Left lung (tissue), 4 donors: ENCODE measurements at regions not wholly inside any gene's neighbourhood (a gene's known extent, or its start where the extent isn't known, plus 50 kb on each side); places are given as distances from the start of the nearest gene placed in this dataset.
"Not testable (repeated sequence)": the region's sequence is repeated elsewhere in the genome, so short reads cannot be mapped to it uniquely, and the experiment has no call there.

Experiments
- ATAC-seq: fragments of 200-7000 bp; cut with Tn5 transposase; one replicate; pipeline ENCODE4 v1.9.1; 2020; ENCODE audit warnings: moderate library complexity
- DNase-seq, 4 donors: peaks; one replicate each; pipeline ENCODE4 v3.0.0-alpha.2; 2013 to 2020
- H3K27ac ChIP-seq, 2 donors: fragments of 200-600 bp; sonication (generic) in 1 of 2; one replicate each; pipeline versions ENCODE4 v1.5.0 to v1.8.0; 2020 to 2021
- H3K27me3 ChIP-seq, 2 donors: fragments of 200-600 bp; sonication (generic) in 1 of 2; one replicate each; pipeline versions ENCODE4 v1.5.0 to v1.8.0; 2020 to 2021
- H3K36me3 ChIP-seq, 2 donors: fragments of 200-600 bp; sonication (generic) in 1 of 2; one replicate each; pipeline versions ENCODE4 v1.5.0 to v1.8.0; 2020 to 2021
- H3K4me1 ChIP-seq, 2 donors: fragments of 200-600 bp; one replicate each; pipeline ENCODE4 v1.8.0; 2021
- H3K4me3 ChIP-seq, 2 donors: fragments of 200-600 bp; sonication (generic) in 1 of 2; one replicate each; pipeline versions ENCODE4 v1.5.0 to v1.8.0; 2020 to 2021; ENCODE audit warnings: mild to moderate bottlenecking in 1 of 2
- H3K9me3 ChIP-seq, 2 donors: fragments of 200-600 bp; sonication (generic) in 1 of 2; one replicate each; pipeline versions ENCODE4 v1.5.0 to v1.8.0; 2020 to 2021
- intact Hi-C, 2 donors: fragments of 100-400 bp; cut with DNase I; formaldehyde crosslinking; loops; one replicate each; pipeline versions ENCODE4 v1.11.2 to v1.14.2; 2022
- TF ChIP-seq, protein P1 (sequence below), 2 donors: fragments of 200-600 bp; sonication (generic) in 1 of 2; IDR thresholded peaks; one replicate each; pipeline versions ENCODE4 v1.5.0 to v1.8.0; 2021; ENCODE audit warnings: antibody characterized with exemption in 2 of 2
- donor health status: DM: no; HTN: yes; CAD: no.
- donor health status: DM: no; HTN: no; CAD: no.

- ATAC-seq (no peak), DNase-seq (no peak)
- Histone ChIP-seq H3K4me3 (no peak overlapping the region), H3K27me3 (no peaks in the 10 kb centered on the region), H3K36me3 (no peaks in the 10 kb centered on the region), H3K9me3 (no peaks in the 10 kb centered on the region), H3K4me1 (no peaks in the 10 kb centered on the region), H3K27ac (no peak overlapping the region)
- intact Hi-C loops, result no loop called here
- TF ChIP-seq, protein P1, sequence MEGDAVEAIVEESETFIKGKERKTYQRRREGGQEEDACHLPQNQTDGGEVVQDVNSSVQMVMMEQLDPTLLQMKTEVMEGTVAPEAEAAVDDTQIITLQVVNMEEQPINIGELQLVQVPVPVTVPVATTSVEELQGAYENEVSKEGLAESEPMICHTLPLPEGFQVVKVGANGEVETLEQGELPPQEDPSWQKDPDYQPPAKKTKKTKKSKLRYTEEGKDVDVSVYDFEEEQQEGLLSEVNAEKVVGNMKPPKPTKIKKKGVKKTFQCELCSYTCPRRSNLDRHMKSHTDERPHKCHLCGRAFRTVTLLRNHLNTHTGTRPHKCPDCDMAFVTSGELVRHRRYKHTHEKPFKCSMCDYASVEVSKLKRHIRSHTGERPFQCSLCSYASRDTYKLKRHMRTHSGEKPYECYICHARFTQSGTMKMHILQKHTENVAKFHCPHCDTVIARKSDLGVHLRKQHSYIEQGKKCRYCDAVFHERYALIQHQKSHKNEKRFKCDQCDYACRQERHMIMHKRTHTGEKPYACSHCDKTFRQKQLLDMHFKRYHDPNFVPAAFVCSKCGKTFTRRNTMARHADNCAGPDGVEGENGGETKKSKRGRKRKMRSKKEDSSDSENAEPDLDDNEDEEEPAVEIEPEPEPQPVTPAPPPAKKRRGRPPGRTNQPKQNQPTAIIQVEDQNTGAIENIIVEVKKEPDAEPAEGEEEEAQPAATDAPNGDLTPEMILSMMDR (IDR thresholded peaks at IDR 0.05), result no peak
Observed at GRCh38 chr9:87040410-87041009, 93.2 kb upstream of the GAS1 start.

- H3K27me3 ChIP-seq, H3K4me3 ChIP-seq, ATAC-seq, H3K36me3 ChIP-seq, H3K4me1 ChIP-seq, H3K9me3 ChIP-seq, intact Hi-C loops, H3K27ac ChIP-seq: not testable (repeated sequence)
- peak in 1 of 4 donors; percentile 34 for DNase-seq
Observed at GRCh38 chr9:87041553-87042235, 94.4 kb upstream of the GAS1 start.

DNA sequence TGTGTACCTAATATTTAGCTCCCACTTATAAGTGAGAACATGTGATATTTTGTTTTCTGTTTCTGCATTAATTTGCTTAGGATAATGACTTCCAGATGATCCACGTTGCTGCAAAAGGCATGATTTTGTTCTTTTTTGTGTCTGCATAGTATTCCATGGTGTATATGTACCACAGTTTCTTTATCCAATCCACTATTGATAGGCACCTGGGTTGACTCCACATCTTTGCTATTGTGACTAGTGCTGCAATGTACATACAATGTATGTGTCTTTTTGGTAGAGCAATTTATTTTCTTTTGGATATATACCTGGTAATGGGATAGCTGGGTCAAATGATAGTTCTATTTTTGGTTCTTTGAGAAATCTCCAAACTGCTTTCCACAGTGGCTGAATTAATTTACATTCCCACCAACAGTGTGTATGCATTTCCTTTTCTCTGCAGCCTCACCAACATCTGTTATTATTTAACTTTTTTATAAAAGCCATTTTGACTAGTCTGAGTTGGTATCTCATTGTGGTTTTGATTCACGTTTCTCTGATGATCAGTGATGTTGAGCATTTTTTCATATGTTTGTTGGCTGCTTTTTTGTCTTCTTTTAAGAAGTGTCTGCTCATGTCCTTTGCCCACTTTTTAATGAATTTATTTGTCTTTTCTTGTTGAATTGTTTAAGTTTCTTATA, 102.8 kb upstream of the GAS1 start:
- H3K27ac ChIP-seq, ATAC-seq, DNase-seq, intact Hi-C loops, H3K27me3 ChIP-seq, H3K4me3 ChIP-seq, H3K4me1 ChIP-seq, H3K36me3 ChIP-seq: not testable (repeated sequence)
- peaks cover 0 to 16% of the 10 kb centered on the region in 2 donors for H3K9me3 ChIP-seq

GRCh38 chr9:87054999-87055686, 107.8 kb upstream of the GAS1 start:
- Histone ChIP-seq H3K36me3 (no peaks in the 10 kb centered on the region), H3K4me1 (no peaks in the 10 kb centered on the region), H3K27me3 (no peaks in the 10 kb centered on the region), H3K27ac (no peak overlapping the region), H3K9me3 (no peaks in the 10 kb centered on the region), H3K4me3 (no peak overlapping the region)
- ATAC-seq, result no peak
- intact Hi-C loops, result no loop called here
- no peak for DNase-seq
- TF ChIP-seq, protein P1 (IDR thresholded peaks at IDR 0.05), result no peak

DNA sequence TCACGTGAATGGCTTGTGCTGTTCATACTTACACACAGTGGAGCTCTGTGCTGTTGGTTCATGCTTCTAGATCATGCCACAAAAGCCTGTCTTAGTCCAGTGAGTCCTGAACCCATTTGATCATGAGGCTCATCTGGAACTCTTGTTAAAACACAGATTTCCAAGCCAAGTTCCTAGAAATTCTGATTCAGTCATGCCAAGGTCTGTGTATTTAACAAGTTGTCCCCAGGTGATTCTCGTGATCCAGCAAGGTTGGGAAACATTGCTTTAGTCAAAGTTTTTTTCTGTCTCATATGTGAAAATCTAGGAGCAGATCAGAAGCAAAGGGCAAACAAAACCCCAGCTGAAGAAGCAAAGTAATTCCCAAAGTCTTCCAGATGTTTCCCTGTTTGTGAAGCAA, 112.5 kb upstream of the GAS1 start:
- H3K36me3 ChIP-seq, result no peaks in the 10 kb centered on the region
- no peaks in the 10 kb centered on the region for H3K27me3 ChIP-seq
- ATAC-seq (no peak), DNase-seq (no peak)
- H3K4me1 ChIP-seq, result peaks cover 0 to 3% of the 10 kb centered on the region in 2 donors
- TF ChIP-seq, protein P1 (IDR thresholded peaks at IDR 0.05), result no peak
- no peak overlapping the region for H3K4me3 ChIP-seq
- H3K27ac ChIP-seq, result no peak overlapping the region
- intact Hi-C loops, result no loop called here
- H3K9me3 ChIP-seq, result no peaks in the 10 kb centered on the region

GRCh38 chr9:87062746-87063145, 115.4 kb upstream of the GAS1 start:
- H3K36me3 ChIP-seq, result no peaks in the 10 kb centered on the region
- intact Hi-C loops, result no loop called here
- ATAC-seq, result no peak
- peaks cover 0 to 3% of the 10 kb centered on the region in 2 donors for H3K4me1 ChIP-seq
- no peaks in the 10 kb centered on the region for H3K27me3 ChIP-seq
- DNase-seq, result no peak
- no peak overlapping the region for H3K4me3 ChIP-seq
- peak overlapping the region in 1 of 2 donors; percentile 42 for H3K27ac ChIP-seq
- no peaks in the 10 kb centered on the region for H3K9me3 ChIP-seq
- TF ChIP-seq, protein P1 (IDR thresholded peaks at IDR 0.05), result no peak
